ENCODE measurements at regions not wholly inside any gene's neighbourhood (a gene's known extent, or its start where the extent isn't known, plus 50 kb on each side); places are given as distances from the start of the nearest gene placed in this dataset.

GRCh38 chr2:189260361-189260814 is 80.8 kb upstream of the COL5A2 start:
- TF ChIP-seq CTCF (IDR thresholded peaks at IDR 0.05) = no peak
- TF ChIP-seq EZH2phosphoT487 (IDR thresholded peaks at IDR 0.05) = no peak
- TF ChIP-seq EZH2 (IDR thresholded peaks at IDR 0.05) = no peak
